ENCODE measurements at regions not wholly inside any gene's neighbourhood (a gene's known extent, or its start where the extent isn't known, plus 50 kb on each side); places are given as distances from the start of the nearest gene placed in this dataset.
A peak's percentile ranks its signal among the peaks of the same experiment; 100 is the strongest.

- DNase-seq, result no peak
These were observed 133.0 kb downstream of the C9orf50 start for GRCh38 chr9:129487658-129488483.

GRCh38 chr9:129486756-129487657, 133.9 kb downstream of the C9orf50 start:
- no peak for DNase-seq

GRCh38 chr9:129485145-129485774, 135.6 kb downstream of the C9orf50 start:
- DNase-seq, result no peak

GRCh38 chr9:129484352-129485000, 136.4 kb downstream of the C9orf50 start:
- DNase-seq, result no peak

- DNase-seq, result peak; percentile 97
These were observed 137.2 kb downstream of the C9orf50 start for GRCh38 chr9:129483415-129484351.

- peak; percentile 90 for DNase-seq
These were observed 138.1 kb downstream of the C9orf50 start for GRCh38 chr9:129482521-129483414.

- DNase-seq, result no peak
These were observed 138.9 kb downstream of the C9orf50 start for GRCh38 chr9:129481810-129482511.

GRCh38 chr9:129481424-129481809, 139.5 kb downstream of the C9orf50 start:
- no peak for DNase-seq

GRCh38 chr9:129480745-129481144, 140.2 kb downstream of the C9orf50 start:
- no peak for DNase-seq

GRCh38 chr9:129480227-129480626, 140.7 kb downstream of the C9orf50 start:
- DNase-seq, result no peak

- no peak for DNase-seq
These were observed 141.3 kb downstream of the C9orf50 start for GRCh38 chr9:129479631-129480011.

GRCh38 chr9:129478961-129479630, 141.8 kb downstream of the C9orf50 start:
- no peak for DNase-seq

GRCh38 chr9:129478461-129478860, 142.4 kb downstream of the C9orf50 start:
- DNase-seq, result no peak

GRCh38 chr9:129476821-129477611, 143.9 kb downstream of the C9orf50 start:
- no peak for DNase-seq

GRCh38 chr9:129474740-129475404, 146.0 kb downstream of the C9orf50 start:
- no peak for DNase-seq

GRCh38 chr9:129473523-129474244, 147.2 kb downstream of the C9orf50 start:
- DNase-seq, result no peak

- no peak for DNase-seq
These were observed 148.2 kb downstream of the C9orf50 start for GRCh38 chr9:129472651-129473102.

All from hindlimb muscle (tissue), 1 donor.